OCI-LY7 (cell line): ENCODE measurements at regions not wholly inside any gene's neighbourhood (a gene's known extent, or its start where the extent isn't known, plus 50 kb on each side); places are given as distances from the start of the nearest gene placed in this dataset.

Experiments
- BruUV-seq: library from RNA; stranded (reverse); fragments of 400-500 nt; replicated peaks from 2 replicates; lab custom pipeline; 2021; lab: Mats Ljungman, UMichigan
- CTCF ChIA-PET: fragments of 300-600 bp; sonication (Branson Sonifier 250); formaldehyde crosslinking; loops from one replicate; lab custom pipeline; 2022; ENCODE audit warnings: antibody characterized with exemption; ENCODE audit not compliant: unreplicated experiment; lab: Charles Lee
- POLR2A ChIA-PET: fragments of 300-600 bp; sonication (Branson Sonifier 250); formaldehyde crosslinking; loops from one replicate; lab custom pipeline; 2022; ENCODE audit warnings: antibody characterized with exemption; lab: Charles Lee
- DNase-seq: peaks from one replicate; pipeline ENCODE4 v3.0.0-alpha.2; 2015; ENCODE audit warnings: low spot score
- H2AFZ ChIP-seq: fragments of 200-600 bp; sonication (generic), shearing (Covaris generic); 2 replicates; pipeline ENCODE4 v1.6.1; 2014; ENCODE audit warnings: mild to moderate bottlenecking, antibody characterized with exemption, low read length, moderate library complexity
- H3K27ac ChIP-seq: fragments of 200-600 bp; sonication (generic); 2 replicates; pipeline ENCODE4 v1.5.1; 2014; ENCODE audit warnings: mixed run types, low read depth, mild to moderate bottlenecking, moderate library complexity, low read length, inconsistent platforms; ENCODE audit not compliant: poor library complexity, severe bottlenecking
- H3K36me3 ChIP-seq: fragments of 200-600 bp; sonication (generic); 2 replicates; pipeline ENCODE4 v1.6.1; 2014; ENCODE audit warnings: mild to moderate bottlenecking, antibody characterized with exemption, low read length, moderate library complexity, mixed read lengths; ENCODE audit not compliant: insufficient read depth
- H3K4me1 ChIP-seq: fragments of 200-600 bp; sonication (generic); 2 replicates; pipeline ENCODE4 v1.5.1; 2014; ENCODE audit warnings: mild to moderate bottlenecking, low read length; ENCODE audit not compliant: insufficient read depth, poor library complexity, severe bottlenecking
- H3K4me2 ChIP-seq: fragments of 200-600 bp; sonication (generic); 2 replicates; pipeline ENCODE4 v1.6.1; 2014; ENCODE audit warnings: mild to moderate bottlenecking, low read length
- H3K4me3 ChIP-seq: fragments of 200-600 bp; sonication (generic); 2 replicates; pipeline ENCODE4 v1.5.1; 2014; ENCODE audit warnings: mild to moderate bottlenecking, low read depth, low read length; ENCODE audit not compliant: poor library complexity, severe bottlenecking
- H3K79me2 ChIP-seq: fragments of 200-600 bp; sonication (generic); 2 replicates; pipeline ENCODE4 v1.6.1; 2016; ENCODE audit warnings: low read depth, mild to moderate bottlenecking, low read length, moderate library complexity, mixed read lengths; ENCODE audit not compliant: insufficient read depth
- H3K9me2 ChIP-seq: fragments of 200-600 bp; sonication (generic); 2 replicates; pipeline ENCODE4 v1.6.1; 2016; ENCODE audit warnings: mild to moderate bottlenecking, low read length, mixed read lengths; ENCODE audit not compliant: insufficient read depth
- H3K9me3 ChIP-seq: fragments of 200-600 bp; sonication (generic); 2 replicates; pipeline ENCODE4 v1.6.1; 2014; ENCODE audit warnings: mild to moderate bottlenecking, mixed run types, low read length, mixed read lengths
- H4K20me1 ChIP-seq: fragments of 200-600 bp; sonication (generic); 2 replicates; pipeline ENCODE4 v1.6.1; 2014; ENCODE audit warnings: mild to moderate bottlenecking, antibody characterized with exemption, low read length, moderate library complexity, mixed read lengths; ENCODE audit not compliant: insufficient read depth
- CTCF ChIP-seq: fragments of 200-600 bp; sonication (generic); conservative IDR thresholded peaks from 2 replicates; pipeline ENCODE4 v1.5.1; 2014; ENCODE audit warnings: mild to moderate bottlenecking, antibody characterized with exemption, low read length, moderate library complexity, mixed read lengths
- EZH2phosphoT487 ChIP-seq: fragments of 200-600 bp; sonication (generic); IDR thresholded peaks from 2 replicates; pipeline ENCODE4 v1.6.1; 2018; ENCODE audit warnings: low read depth, borderline replicate concordance, mild to moderate bottlenecking, mixed run types, antibody characterized with exemption, low read length, moderate library complexity, mixed read lengths
- intact Hi-C: fragments of 100-400 bp; cut with micrococcal nuclease; formaldehyde crosslinking; loops from one replicate; pipeline ENCODE4 v1.10.0; 2022; ENCODE audit not compliant: unreplicated experiment

DNA sequence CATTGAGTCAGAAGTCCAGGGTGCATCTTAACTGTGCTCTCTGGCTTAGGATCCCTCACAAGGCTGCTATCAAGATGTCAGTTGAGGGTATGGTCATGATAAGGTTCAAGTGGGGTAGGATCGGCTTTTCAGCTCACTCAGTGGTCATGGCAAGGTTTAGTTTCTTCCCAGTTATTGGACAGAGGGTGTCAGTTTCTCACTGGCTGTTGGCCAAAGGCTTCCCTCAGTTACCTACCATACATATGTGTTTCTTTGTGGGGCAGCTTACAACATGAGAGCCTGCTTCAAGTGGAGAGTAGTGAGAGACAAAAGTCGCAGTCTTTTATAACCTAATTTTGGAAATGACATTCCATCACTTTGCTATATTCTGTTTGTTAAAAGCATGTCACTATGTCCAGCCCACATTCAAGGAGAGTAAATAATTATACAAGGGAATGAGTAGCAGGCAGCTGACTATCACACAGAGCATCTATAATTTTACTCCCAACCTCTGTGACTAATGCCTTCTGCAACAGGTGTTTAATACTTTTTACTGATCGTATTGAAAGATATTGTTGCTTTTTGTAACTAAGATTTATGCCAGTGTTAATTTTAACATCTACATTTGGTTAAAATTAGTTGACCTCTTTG lies 572.8 kb upstream of the FBXO33 start:
- no peak overlapping the region for H3K4me2 ChIP-seq
- DNase-seq, result no peak
- H4K20me1 ChIP-seq, result no peaks in the 10 kb centered on the region
- no peaks in the 10 kb centered on the region for H3K9me3 ChIP-seq
- no peak overlapping the region for H3K27ac ChIP-seq
- intact Hi-C loops, result no loop called here
- no TSS peak for BruUV-seq
- H2AFZ ChIP-seq, result no peak overlapping the region
- H3K36me3 ChIP-seq, result no peaks in the 10 kb centered on the region
- ChIA-PET CTCF (no interaction called here), POLR2A (interaction anchor here (0.7 to 1.6 kb wide), 2 partner anchors 8 to 46 kb away, joined by 3 read pairs; no protein-coding TSS in a partner anchor)
- H3K9me2 ChIP-seq, result no peaks in the 10 kb centered on the region
- H3K79me2 ChIP-seq, result no peaks in the 10 kb centered on the region
- H3K4me3 ChIP-seq, result no peak overlapping the region
- H3K4me1 ChIP-seq, result no peaks in the 10 kb centered on the region
- TF ChIP-seq CTCF, result no peak
- no peak for TF ChIP-seq EZH2phosphoT487

GRCh38 chr14:40003773-40004172 lies 571.5 kb upstream of the FBXO33 start:
- ChIA-PET POLR2A (no interaction called here), CTCF (no interaction called here)
- no peaks in the 10 kb centered on the region for H4K20me1 ChIP-seq
- H3K9me3 ChIP-seq, result no peaks in the 10 kb centered on the region
- no peak overlapping the region for H3K27ac ChIP-seq
- no peak for DNase-seq
- H2AFZ ChIP-seq, result no peak overlapping the region
- intact Hi-C loops, result no loop called here
- no peak overlapping the region for H3K4me2 ChIP-seq
- H3K4me1 ChIP-seq, result no peaks in the 10 kb centered on the region
- H3K9me2 ChIP-seq, result no peaks in the 10 kb centered on the region
- no peaks in the 10 kb centered on the region for H3K36me3 ChIP-seq
- no TSS peak for BruUV-seq
- no peaks in the 10 kb centered on the region for H3K79me2 ChIP-seq
- TF ChIP-seq EZH2phosphoT487 (no peak), CTCF (no peak)
- no peak overlapping the region for H3K4me3 ChIP-seq

DNA sequence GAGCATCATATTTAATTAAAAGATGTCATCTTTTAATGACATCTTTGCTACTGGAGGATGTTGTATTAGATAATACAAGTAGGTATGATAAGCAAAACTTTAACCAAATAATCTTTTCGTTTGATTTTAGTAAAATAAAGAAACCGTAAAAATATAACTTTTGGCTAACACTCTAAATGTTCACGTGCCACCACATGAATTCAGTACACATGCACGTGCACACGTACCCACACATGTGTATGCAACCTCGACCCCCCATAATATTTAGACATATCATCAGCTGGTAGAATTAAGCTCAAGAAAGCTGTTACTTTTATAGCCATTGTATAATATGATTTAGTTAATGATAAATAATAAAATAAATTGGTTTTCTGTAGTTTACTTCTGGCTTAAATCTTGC lies 566.6 kb upstream of the FBXO33 start:
- Histone ChIP-seq H3K9me3 (no peaks in the 10 kb centered on the region), H4K20me1 (no peaks in the 10 kb centered on the region), H2AFZ (no peak overlapping the region), H3K4me2 (no peak overlapping the region), H3K36me3 (no peaks in the 10 kb centered on the region), H3K79me2 (no peaks in the 10 kb centered on the region), H3K9me2 (no peaks in the 10 kb centered on the region), H3K4me3 (no peak overlapping the region), H3K4me1 (no peaks in the 10 kb centered on the region), H3K27ac (no peak overlapping the region)
- TF ChIP-seq EZH2phosphoT487, result no peak
- no peak for TF ChIP-seq CTCF
- BruUV-seq, result no TSS peak
- DNase-seq, result no peak
- ChIA-PET POLR2A (interaction anchor here (0.6 to 1.4 kb wide), 3 partner anchors 20 to 1930 kb away, joined by 3 to 5 read pairs (median 3); no protein-coding TSS in a partner anchor), CTCF (no interaction called here)
- intact Hi-C loops, result no loop called here
